ENCODE measurements at regions not wholly inside any gene's neighbourhood (a gene's known extent, or its start where the extent isn't known, plus 50 kb on each side); places are given as distances from the start of the nearest gene placed in this dataset.

- Histone ChIP-seq H3K9me3 (ENCODE audit: control insufficient read depth in 2 of 2, insufficient read depth in 1 of 2, low read length in 1 of 2) (peaks cover 2 to 4% of the 10 kb centered on the region in 2 donors), H3K4me3 (ENCODE audit: low read length in 2 of 2) (no peak overlapping the region), H3K27me3 (ENCODE audit: control insufficient read depth in 2 of 2, insufficient read depth in 1 of 2, low read length in 1 of 2) (no peaks in the 10 kb centered on the region), H3K4me1 (ENCODE audit: control insufficient read depth in 2 of 2, insufficient read depth in 2 of 2, low read length in 2 of 2) (no peaks in the 10 kb centered on the region), H3K27ac (ENCODE audit: low read depth in 1 of 2, low read length in 1 of 2) (no peak overlapping the region), H3K36me3 (ENCODE audit: control insufficient read depth in 2 of 2, insufficient read depth in 2 of 2, low read length in 1 of 2) (no peaks in the 10 kb centered on the region)
- 94% methylated on average over 4 of the region's 4 CpGs for WGBS
- no peak for DNase-seq (ENCODE audit: low read depth in 6 of 9, low spot score in 9 of 9)
Observed at GRCh38 chr13:34410678-34411077, 531.4 kb upstream of the NBEA start.

GRCh38 chr13:34411177-34411576 lies 530.9 kb upstream of the NBEA start:
- no peak for DNase-seq (ENCODE audit: low read depth in 6 of 9, low spot score in 9 of 9)
- no peak overlapping the region for H3K27ac ChIP-seq (ENCODE audit: low read depth in 1 of 2, low read length in 1 of 2)
- no peaks in the 10 kb centered on the region for H3K36me3 ChIP-seq (ENCODE audit: control insufficient read depth in 2 of 2, insufficient read depth in 2 of 2, low read length in 1 of 2)
- WGBS: 95% methylated on average over 1 of the region's 1 CpG
- H3K4me3 ChIP-seq (ENCODE audit: low read length in 2 of 2): no peak overlapping the region
- no peaks in the 10 kb centered on the region for H3K27me3 ChIP-seq (ENCODE audit: control insufficient read depth in 2 of 2, insufficient read depth in 1 of 2, low read length in 1 of 2)
- H3K9me3 ChIP-seq (ENCODE audit: control insufficient read depth in 2 of 2, insufficient read depth in 1 of 2, low read length in 1 of 2): peaks cover 2 to 4% of the 10 kb centered on the region in 2 donors
- no peaks in the 10 kb centered on the region for H3K4me1 ChIP-seq (ENCODE audit: control insufficient read depth in 2 of 2, insufficient read depth in 2 of 2, low read length in 2 of 2)

GRCh38 chr13:34411894-34412293 lies 530.2 kb upstream of the NBEA start:
- H3K27me3 ChIP-seq (ENCODE audit: control insufficient read depth in 2 of 2, insufficient read depth in 1 of 2, low read length in 1 of 2): no peaks in the 10 kb centered on the region
- H3K4me3 ChIP-seq (ENCODE audit: low read length in 2 of 2): no peak overlapping the region
- H3K36me3 ChIP-seq (ENCODE audit: control insufficient read depth in 2 of 2, insufficient read depth in 2 of 2, low read length in 1 of 2): no peaks in the 10 kb centered on the region
- 87% methylated on average over 4 of the region's 4 CpGs for WGBS
- no peaks in the 10 kb centered on the region for H3K4me1 ChIP-seq (ENCODE audit: control insufficient read depth in 2 of 2, insufficient read depth in 2 of 2, low read length in 2 of 2)
- no peak for DNase-seq (ENCODE audit: low read depth in 6 of 9, low spot score in 9 of 9)
- H3K9me3 ChIP-seq (ENCODE audit: control insufficient read depth in 2 of 2, insufficient read depth in 1 of 2, low read length in 1 of 2): peaks cover 2 to 4% of the 10 kb centered on the region in 2 donors
- no peak overlapping the region for H3K27ac ChIP-seq (ENCODE audit: low read depth in 1 of 2, low read length in 1 of 2)

- no peak for DNase-seq (ENCODE audit: low read depth in 6 of 9, low spot score in 9 of 9)
- no peaks in the 10 kb centered on the region for H3K4me1 ChIP-seq (ENCODE audit: control insufficient read depth in 2 of 2, insufficient read depth in 2 of 2, low read length in 2 of 2)
- no peaks in the 10 kb centered on the region for H3K36me3 ChIP-seq (ENCODE audit: control insufficient read depth in 2 of 2, insufficient read depth in 2 of 2, low read length in 1 of 2)
- H3K27me3 ChIP-seq (ENCODE audit: control insufficient read depth in 2 of 2, insufficient read depth in 1 of 2, low read length in 1 of 2): no peaks in the 10 kb centered on the region
- H3K9me3 ChIP-seq (ENCODE audit: control insufficient read depth in 2 of 2, insufficient read depth in 1 of 2, low read length in 1 of 2): peaks cover 2 to 4% of the 10 kb centered on the region in 2 donors
- H3K27ac ChIP-seq (ENCODE audit: low read depth in 1 of 2, low read length in 1 of 2): no peak overlapping the region
- no peak overlapping the region for H3K4me3 ChIP-seq (ENCODE audit: low read length in 2 of 2)
Observed at GRCh38 chr13:34412295-34412694, 529.8 kb upstream of the NBEA start.

GRCh38 chr13:34412817-34413375 lies 529.2 kb upstream of the NBEA start:
- Histone ChIP-seq H3K4me1 (ENCODE audit: control insufficient read depth in 2 of 2, insufficient read depth in 2 of 2, low read length in 2 of 2) (no peaks in the 10 kb centered on the region), H3K36me3 (ENCODE audit: control insufficient read depth in 2 of 2, insufficient read depth in 2 of 2, low read length in 1 of 2) (no peaks in the 10 kb centered on the region), H3K27ac (ENCODE audit: low read depth in 1 of 2, low read length in 1 of 2) (no peak overlapping the region), H3K9me3 (ENCODE audit: control insufficient read depth in 2 of 2, insufficient read depth in 1 of 2, low read length in 1 of 2) (peaks cover 2 to 4% of the 10 kb centered on the region in 2 donors), H3K27me3 (ENCODE audit: control insufficient read depth in 2 of 2, insufficient read depth in 1 of 2, low read length in 1 of 2) (no peaks in the 10 kb centered on the region), H3K4me3 (ENCODE audit: low read length in 2 of 2) (no peak overlapping the region)
- WGBS: 71% methylated on average over 2 of the region's 2 CpGs
- no peak for DNase-seq (ENCODE audit: low read depth in 6 of 9, low spot score in 9 of 9)

GRCh38 chr13:34413538-34414210 lies 528.4 kb upstream of the NBEA start:
- Histone ChIP-seq H3K27ac (ENCODE audit: low read depth in 1 of 2, low read length in 1 of 2) (no peak overlapping the region), H3K9me3 (ENCODE audit: control insufficient read depth in 2 of 2, insufficient read depth in 1 of 2, low read length in 1 of 2) (peaks cover under 1 to 4% of the 10 kb centered on the region in 2 donors), H3K36me3 (ENCODE audit: control insufficient read depth in 2 of 2, insufficient read depth in 2 of 2, low read length in 1 of 2) (no peaks in the 10 kb centered on the region), H3K4me1 (ENCODE audit: control insufficient read depth in 2 of 2, insufficient read depth in 2 of 2, low read length in 2 of 2) (no peaks in the 10 kb centered on the region), H3K4me3 (ENCODE audit: low read length in 2 of 2) (no peak overlapping the region), H3K27me3 (ENCODE audit: control insufficient read depth in 2 of 2, insufficient read depth in 1 of 2, low read length in 1 of 2) (no peaks in the 10 kb centered on the region)
- no peak for DNase-seq (ENCODE audit: low read depth in 6 of 9, low spot score in 9 of 9)
- WGBS: 76% methylated on average over 1 of the region's 1 CpG

GRCh38 chr13:34414616-34415015 lies 527.5 kb upstream of the NBEA start:
- DNase-seq (ENCODE audit: low read depth in 6 of 9, low spot score in 9 of 9): no peak
- WGBS: 94% methylated on average over 4 of the region's 4 CpGs
- Histone ChIP-seq H3K4me1 (ENCODE audit: control insufficient read depth in 2 of 2, insufficient read depth in 2 of 2, low read length in 2 of 2) (no peaks in the 10 kb centered on the region), H3K9me3 (ENCODE audit: control insufficient read depth in 2 of 2, insufficient read depth in 1 of 2, low read length in 1 of 2) (peaks cover 0 to 4% of the 10 kb centered on the region in 2 donors), H3K27ac (ENCODE audit: low read depth in 1 of 2, low read length in 1 of 2) (no peak overlapping the region), H3K27me3 (ENCODE audit: control insufficient read depth in 2 of 2, insufficient read depth in 1 of 2, low read length in 1 of 2) (no peaks in the 10 kb centered on the region), H3K4me3 (ENCODE audit: low read length in 2 of 2) (no peak overlapping the region), H3K36me3 (ENCODE audit: control insufficient read depth in 2 of 2, insufficient read depth in 2 of 2, low read length in 1 of 2) (no peaks in the 10 kb centered on the region)

GRCh38 chr13:34416971-34417380 lies 525.1 kb upstream of the NBEA start:
- Histone ChIP-seq H3K9me3 (ENCODE audit: control insufficient read depth in 2 of 2, insufficient read depth in 1 of 2, low read length in 1 of 2) (peaks cover 0 to 4% of the 10 kb centered on the region in 2 donors), H3K4me3 (ENCODE audit: low read length in 2 of 2) (no peak overlapping the region), H3K27me3 (ENCODE audit: control insufficient read depth in 2 of 2, insufficient read depth in 1 of 2, low read length in 1 of 2) (no peaks in the 10 kb centered on the region), H3K4me1 (ENCODE audit: control insufficient read depth in 2 of 2, insufficient read depth in 2 of 2, low read length in 2 of 2) (no peaks in the 10 kb centered on the region), H3K36me3 (ENCODE audit: control insufficient read depth in 2 of 2, insufficient read depth in 2 of 2, low read length in 1 of 2) (no peaks in the 10 kb centered on the region), H3K27ac (ENCODE audit: low read depth in 1 of 2, low read length in 1 of 2) (no peak overlapping the region)
- 86% methylated on average over 5 of the region's 5 CpGs for WGBS
- DNase-seq (ENCODE audit: low read depth in 6 of 9, low spot score in 9 of 9): no peak

- no peak for DNase-seq (ENCODE audit: low read depth in 6 of 9, low spot score in 9 of 9)
Observed at GRCh38 chr13:34417896-34418295, 524.2 kb upstream of the NBEA start.

More at GRCh38 chr13:34417896-34418295, 524.2 kb upstream of the NBEA start:
- Histone ChIP-seq H3K36me3 (ENCODE audit: control insufficient read depth in 2 of 2, insufficient read depth in 2 of 2, low read length in 1 of 2) (no peaks in the 10 kb centered on the region), H3K27ac (ENCODE audit: low read depth in 1 of 2, low read length in 1 of 2) (no peak overlapping the region), H3K9me3 (ENCODE audit: control insufficient read depth in 2 of 2, insufficient read depth in 1 of 2, low read length in 1 of 2) (peaks cover 0 to 4% of the 10 kb centered on the region in 2 donors), H3K4me1 (ENCODE audit: control insufficient read depth in 2 of 2, insufficient read depth in 2 of 2, low read length in 2 of 2) (no peaks in the 10 kb centered on the region), H3K27me3 (ENCODE audit: control insufficient read depth in 2 of 2, insufficient read depth in 1 of 2, low read length in 1 of 2) (no peaks in the 10 kb centered on the region), H3K4me3 (ENCODE audit: low read length in 2 of 2) (no peak overlapping the region)
- 94% methylated on average over 4 of the region's 4 CpGs for WGBS

All from thymus (tissue), 11 donors.